ENCODE measurements at regions not wholly inside any gene's neighbourhood (a gene's known extent, or its start where the extent isn't known, plus 50 kb on each side); places are given as distances from the start of the nearest gene placed in this dataset.
"Not testable (repeated sequence)": the region's sequence is repeated elsewhere in the genome, so short reads cannot be mapped to it uniquely, and the experiment has no call there.

- H3K27me3 ChIP-seq (ENCODE audit: insufficient read depth, low read length); H3K4me1 ChIP-seq (ENCODE audit: control insufficient read depth in 1 of 2, insufficient read depth in 2 of 2, low read length in 2 of 2); H3K4me3 ChIP-seq (replicated peaks in 1 of 2; ENCODE audit: low read depth in 1 of 2, low read length in 2 of 2); CTCF ChIA-PET; H3K9ac ChIP-seq (ENCODE audit: low read length); RAD21 ChIA-PET (ENCODE audit: low non-redundant PET in 1 of 2, low total read pairs in 2 of 2, uncharacterized antibody in 2 of 2, unreplicated experiment in 2 of 2); H3K36me3 ChIP-seq (ENCODE audit: control insufficient read depth in 1 of 2, insufficient read depth in 2 of 2, low read length in 2 of 2); H2AFZ ChIP-seq (ENCODE audit: low read depth, low read length, poor library complexity, severe bottlenecking); BruUV-seq (replicated peaks); H3K4me2 ChIP-seq (ENCODE audit: low read length); DNase-seq (ENCODE audit: low read depth, low spot score); intact Hi-C loops (cut with micrococcal nuclease); H3K9me3 ChIP-seq (ENCODE audit: control insufficient read depth in 1 of 2, insufficient read depth in 1 of 2, low read depth in 1 of 2, low read length in 2 of 2); H3K79me2 ChIP-seq (ENCODE audit: insufficient read depth, low read length); H3K27ac ChIP-seq (ENCODE audit: low read depth, low read length); POLR2A ChIA-PET; H4K20me1 ChIP-seq (ENCODE audit: insufficient read depth); H3K9me2 ChIP-seq (ENCODE audit: insufficient read depth); ATAC-seq: not testable (repeated sequence)
Measured at GRCh38 chr6:57971956-57972355, 654.5 kb downstream of the PRIM2 start.

- H2AFZ ChIP-seq (ENCODE audit: low read depth, low read length, poor library complexity, severe bottlenecking): no peak overlapping the region
- RAD21 ChIA-PET (ENCODE audit: low non-redundant PET in 1 of 2, low total read pairs in 2 of 2, uncharacterized antibody in 2 of 2, unreplicated experiment in 2 of 2): no interaction called here
- no TSS peak for BruUV-seq (replicated peaks)
Measured at GRCh38 chr6:57974653-57975052, 657.2 kb downstream of the PRIM2 start.

GRCh38 chr6:57975127-57975526 is 657.7 kb downstream of the PRIM2 start:
- POLR2A ChIA-PET; RAD21 ChIA-PET (ENCODE audit: low non-redundant PET in 1 of 2, low total read pairs in 2 of 2, uncharacterized antibody in 2 of 2, unreplicated experiment in 2 of 2): not testable (repeated sequence)

More at GRCh38 chr6:57974653-57975052, 657.2 kb downstream of the PRIM2 start:
- ChIA-PET POLR2A (no interaction called here), CTCF (no interaction called here)
- H3K4me2 ChIP-seq (ENCODE audit: low read length): no peak overlapping the region
- H3K4me3 ChIP-seq (replicated peaks in 1 of 2; ENCODE audit: low read depth in 1 of 2, low read length in 2 of 2): no peak overlapping the region
- no peak overlapping the region for H3K9ac ChIP-seq (ENCODE audit: low read length)
- no peaks in the 10 kb centered on the region for H3K9me2 ChIP-seq (ENCODE audit: insufficient read depth)
- no peak for TF ChIP-seq SP1 (IDR thresholded peaks at IDR 0.05; ENCODE audit: low read depth)
- TF ChIP-seq ZNF274 (IDR thresholded peaks at IDR 0.05; ENCODE audit: low read depth, low read length): no peak
- TF ChIP-seq EGR1 (IDR thresholded peaks at IDR 0.05; ENCODE audit: low read depth): no peak
- H4K20me1 ChIP-seq (ENCODE audit: insufficient read depth): no peaks in the 10 kb centered on the region
- no peaks in the 10 kb centered on the region for H3K4me1 ChIP-seq (ENCODE audit: control insufficient read depth in 1 of 2, insufficient read depth in 2 of 2, low read length in 2 of 2)
- DNase-seq (ENCODE audit: low read depth, low spot score) (no peak), ATAC-seq (no peak)
- intact Hi-C loops (cut with micrococcal nuclease): no loop called here
- no peaks in the 10 kb centered on the region for H3K79me2 ChIP-seq (ENCODE audit: insufficient read depth, low read length)
- H3K27ac ChIP-seq (ENCODE audit: low read depth, low read length): no peak overlapping the region
- no peaks in the 10 kb centered on the region for H3K36me3 ChIP-seq (ENCODE audit: control insufficient read depth in 1 of 2, insufficient read depth in 2 of 2, low read length in 2 of 2)
- H3K9me3 ChIP-seq (ENCODE audit: control insufficient read depth in 1 of 2, insufficient read depth in 1 of 2, low read depth in 1 of 2, low read length in 2 of 2): no peaks in the 10 kb centered on the region
- H3K27me3 ChIP-seq (ENCODE audit: insufficient read depth, low read length): no peaks in the 10 kb centered on the region

GRCh38 chr6:57976371-57976770 is 658.9 kb downstream of the PRIM2 start:
- ATAC-seq; RAD21 ChIA-PET (ENCODE audit: low non-redundant PET in 1 of 2, low total read pairs in 2 of 2, uncharacterized antibody in 2 of 2, unreplicated experiment in 2 of 2); H3K79me2 ChIP-seq (ENCODE audit: insufficient read depth, low read length); DNase-seq (ENCODE audit: low read depth, low spot score); H3K27ac ChIP-seq (ENCODE audit: low read depth, low read length); H3K9ac ChIP-seq (ENCODE audit: low read length); intact Hi-C loops (cut with micrococcal nuclease); H3K4me1 ChIP-seq (ENCODE audit: control insufficient read depth in 1 of 2, insufficient read depth in 2 of 2, low read length in 2 of 2); H3K9me2 ChIP-seq (ENCODE audit: insufficient read depth); H2AFZ ChIP-seq (ENCODE audit: low read depth, low read length, poor library complexity, severe bottlenecking); H3K36me3 ChIP-seq (ENCODE audit: control insufficient read depth in 1 of 2, insufficient read depth in 2 of 2, low read length in 2 of 2); BruUV-seq (replicated peaks); H3K9me3 ChIP-seq (ENCODE audit: control insufficient read depth in 1 of 2, insufficient read depth in 1 of 2, low read depth in 1 of 2, low read length in 2 of 2); POLR2A ChIA-PET; H4K20me1 ChIP-seq (ENCODE audit: insufficient read depth); H3K4me3 ChIP-seq (replicated peaks in 1 of 2; ENCODE audit: low read depth in 1 of 2, low read length in 2 of 2); H3K27me3 ChIP-seq (ENCODE audit: insufficient read depth, low read length); CTCF ChIA-PET; H3K4me2 ChIP-seq (ENCODE audit: low read length): not testable (repeated sequence)

More at GRCh38 chr6:57975127-57975526, 657.7 kb downstream of the PRIM2 start:
- H3K9me3 ChIP-seq (ENCODE audit: control insufficient read depth in 1 of 2, insufficient read depth in 1 of 2, low read depth in 1 of 2, low read length in 2 of 2); ATAC-seq; DNase-seq (ENCODE audit: low read depth, low spot score); BruUV-seq (replicated peaks); H3K4me1 ChIP-seq (ENCODE audit: control insufficient read depth in 1 of 2, insufficient read depth in 2 of 2, low read length in 2 of 2); H3K4me3 ChIP-seq (replicated peaks in 1 of 2; ENCODE audit: low read depth in 1 of 2, low read length in 2 of 2); H4K20me1 ChIP-seq (ENCODE audit: insufficient read depth); H3K27me3 ChIP-seq (ENCODE audit: insufficient read depth, low read length); H3K27ac ChIP-seq (ENCODE audit: low read depth, low read length); H3K36me3 ChIP-seq (ENCODE audit: control insufficient read depth in 1 of 2, insufficient read depth in 2 of 2, low read length in 2 of 2); H3K79me2 ChIP-seq (ENCODE audit: insufficient read depth, low read length); H3K9me2 ChIP-seq (ENCODE audit: insufficient read depth); H2AFZ ChIP-seq (ENCODE audit: low read depth, low read length, poor library complexity, severe bottlenecking); H3K9ac ChIP-seq (ENCODE audit: low read length); H3K4me2 ChIP-seq (ENCODE audit: low read length); intact Hi-C loops (cut with micrococcal nuclease); CTCF ChIA-PET: not testable (repeated sequence)
